ENCODE measurements at regions not wholly inside any gene's neighbourhood (a gene's known extent, or its start where the extent isn't known, plus 50 kb on each side); places are given as distances from the start of the nearest gene placed in this dataset.

- H3K4me3 Mint-ChIP-seq = no peak overlapping the region
- ATAC-seq = no peak
- H3K4me1 Mint-ChIP-seq (ENCODE audit: low read depth) = no peaks in the 10 kb centered on the region
- no peaks in the 10 kb centered on the region for H3K36me3 Mint-ChIP-seq (ENCODE audit: insufficient read depth)
- DNase-seq = no peak
- H3K27me3 Mint-ChIP-seq (ENCODE audit: low read depth) = peaks cover 42% of the 10 kb centered on the region
- no peaks in the 10 kb centered on the region for H3K9me3 Mint-ChIP-seq
These were observed 122.2 kb upstream of the C2CD4B start for GRCh38 chr15:62287066-62287857.

GRCh38 chr15:62288361-62289017 is 123.4 kb upstream of the C2CD4B start:
- H3K4me1 Mint-ChIP-seq (ENCODE audit: low read depth) = no peaks in the 10 kb centered on the region
- H3K27me3 Mint-ChIP-seq (ENCODE audit: low read depth) = peaks cover 48% of the 10 kb centered on the region
- DNase-seq (no peak), ATAC-seq (no peak)
- no peaks in the 10 kb centered on the region for H3K9me3 Mint-ChIP-seq
- no peaks in the 10 kb centered on the region for H3K36me3 Mint-ChIP-seq (ENCODE audit: insufficient read depth)
- H3K4me3 Mint-ChIP-seq = no peak overlapping the region

GRCh38 chr15:62291262-62291661 is 126.2 kb upstream of the C2CD4B start:
- H3K36me3 Mint-ChIP-seq (ENCODE audit: insufficient read depth) = no peaks in the 10 kb centered on the region
- H3K4me1 Mint-ChIP-seq (ENCODE audit: low read depth) = no peaks in the 10 kb centered on the region
- DNase-seq (no peak), ATAC-seq (no peak)
- H3K9me3 Mint-ChIP-seq = peaks cover 4% of the 10 kb centered on the region
- peaks cover 44% of the 10 kb centered on the region for H3K27me3 Mint-ChIP-seq (ENCODE audit: low read depth)
- H3K4me3 Mint-ChIP-seq = no peak overlapping the region

DNA sequence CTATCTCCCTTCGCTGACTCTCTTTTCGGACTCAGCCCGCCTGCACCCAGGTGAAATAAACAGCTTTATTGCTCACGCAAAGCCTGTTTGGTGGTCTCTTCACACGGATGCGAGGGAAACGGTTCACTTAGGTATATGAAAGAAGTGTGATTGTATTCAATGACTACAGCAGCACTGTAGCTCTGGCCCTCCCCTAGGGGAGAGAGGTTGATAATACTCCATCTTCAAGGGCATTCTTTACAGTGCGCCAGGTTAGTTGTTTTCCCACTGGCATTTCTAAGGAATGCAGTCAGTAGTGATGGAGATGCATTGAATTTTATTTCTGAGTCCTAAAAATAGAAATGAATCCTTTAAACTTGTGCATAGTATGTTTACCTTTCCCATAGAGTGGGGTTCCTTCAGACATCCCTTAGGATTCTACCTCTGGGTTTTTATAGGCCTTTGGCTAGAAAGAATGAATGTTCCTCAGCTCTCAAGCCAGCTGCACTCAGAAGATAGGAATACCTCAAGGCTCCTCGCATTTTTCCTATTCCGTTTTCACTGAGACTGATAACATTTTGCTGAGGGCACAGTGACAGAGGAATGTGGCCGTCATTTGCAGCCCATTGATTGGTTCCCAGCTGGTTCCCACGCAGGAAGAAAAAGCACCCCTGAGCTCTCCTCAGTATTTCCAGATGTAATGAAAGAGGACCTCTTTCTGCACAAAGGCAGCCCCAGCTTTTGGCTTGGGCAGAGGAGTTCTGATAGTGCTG is 131.8 kb upstream of the C2CD4B start:
- no peak for ATAC-seq
- DNase-seq = no peak
- Mint-ChIP-seq H3K4me1 (ENCODE audit: low read depth) (no peaks in the 10 kb centered on the region), H3K36me3 (ENCODE audit: insufficient read depth) (no peaks in the 10 kb centered on the region), H3K4me3 (no peak overlapping the region), H3K9me3 (peaks cover 4% of the 10 kb centered on the region), H3K27me3 (ENCODE audit: low read depth) (peaks cover 34% of the 10 kb centered on the region)

- Mint-ChIP-seq H3K27me3 (ENCODE audit: low read depth) (peaks cover 31% of the 10 kb centered on the region), H3K36me3 (ENCODE audit: insufficient read depth) (no peaks in the 10 kb centered on the region), H3K9me3 (peaks cover 4% of the 10 kb centered on the region), H3K4me1 (ENCODE audit: low read depth) (no peaks in the 10 kb centered on the region), H3K4me3 (no peak overlapping the region)
- DNase-seq (no peak), ATAC-seq (no peak)
These were observed 132.4 kb upstream of the C2CD4B start for GRCh38 chr15:62297522-62297921.

DNA sequence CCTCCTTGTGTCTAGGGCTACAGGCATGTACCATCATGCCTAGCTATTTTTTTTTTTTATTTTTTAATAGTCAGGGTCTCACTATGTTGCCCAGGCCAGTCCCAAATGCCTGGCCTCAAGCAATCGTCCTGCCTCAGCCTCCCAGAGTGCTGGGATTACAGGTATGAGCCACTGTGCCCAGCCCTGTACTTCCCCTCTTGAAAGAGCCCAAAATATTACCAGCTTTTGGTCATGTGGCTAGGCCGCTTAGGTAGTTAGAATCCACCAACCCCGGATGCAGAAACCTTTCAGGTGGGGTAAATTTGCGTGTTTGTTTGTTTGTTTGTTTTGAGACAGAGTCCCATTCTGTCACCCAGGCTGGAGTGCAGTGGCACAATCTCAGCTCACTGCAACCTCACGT is 132.8 kb upstream of the C2CD4B start:
- Mint-ChIP-seq H3K36me3 (ENCODE audit: insufficient read depth) (no peaks in the 10 kb centered on the region), H3K4me3 (no peak overlapping the region), H3K27me3 (ENCODE audit: low read depth) (peaks cover 26% of the 10 kb centered on the region), H3K9me3 (peaks cover 4% of the 10 kb centered on the region), H3K4me1 (ENCODE audit: low read depth) (no peaks in the 10 kb centered on the region)
- ATAC-seq (no peak), DNase-seq (no peak)

DNA sequence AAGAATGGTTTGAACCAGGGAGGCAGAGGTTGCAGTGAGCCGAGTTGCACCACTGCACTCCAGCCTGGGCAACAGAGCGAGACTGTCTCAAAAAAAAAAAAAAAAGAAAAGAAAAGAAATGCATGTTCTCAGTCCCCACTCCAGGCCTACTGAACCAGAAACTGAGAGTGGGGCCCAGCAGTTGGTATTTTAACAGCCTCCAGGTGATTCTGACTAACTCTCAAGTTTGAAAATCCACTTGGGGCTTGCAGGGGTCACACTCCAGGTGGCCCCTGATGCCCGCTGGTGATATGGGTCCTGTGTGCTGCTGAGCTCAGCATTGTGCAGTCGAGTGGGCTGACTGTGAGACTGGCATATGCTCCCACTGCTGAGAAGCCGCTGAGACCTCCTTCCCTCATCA is 133.7 kb upstream of the C2CD4B start:
- Mint-ChIP-seq H3K4me3 (no peak overlapping the region), H3K4me1 (ENCODE audit: low read depth) (no peaks in the 10 kb centered on the region), H3K27me3 (ENCODE audit: low read depth) (peaks cover 18% of the 10 kb centered on the region), H3K36me3 (ENCODE audit: insufficient read depth) (no peaks in the 10 kb centered on the region), H3K9me3 (peaks cover 4% of the 10 kb centered on the region)
- DNase-seq (no peak), ATAC-seq (no peak)

DNA sequence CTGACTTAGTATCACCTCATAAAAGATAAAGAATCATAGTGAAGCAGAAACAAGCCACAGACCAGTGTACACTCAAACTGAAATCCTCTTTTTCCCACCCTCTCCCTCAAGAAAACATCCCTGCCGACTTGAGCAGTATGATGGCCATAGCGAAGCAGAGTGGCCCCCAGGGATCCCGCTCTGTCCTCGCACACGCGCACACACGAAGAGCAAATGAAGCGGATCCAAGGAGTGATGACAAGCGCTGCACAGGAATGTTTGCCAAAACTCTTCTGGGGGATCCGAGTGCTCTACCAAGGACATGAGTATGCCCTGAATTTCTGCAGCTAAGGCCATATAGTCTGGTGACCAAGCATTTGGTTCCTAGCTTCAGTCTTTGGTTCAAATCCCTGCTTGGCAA is 134.5 kb upstream of the C2CD4B start:
- H3K36me3 Mint-ChIP-seq (ENCODE audit: insufficient read depth) = no peaks in the 10 kb centered on the region
- peaks cover 21% of the 10 kb centered on the region for H3K27me3 Mint-ChIP-seq (ENCODE audit: low read depth)

DNA sequence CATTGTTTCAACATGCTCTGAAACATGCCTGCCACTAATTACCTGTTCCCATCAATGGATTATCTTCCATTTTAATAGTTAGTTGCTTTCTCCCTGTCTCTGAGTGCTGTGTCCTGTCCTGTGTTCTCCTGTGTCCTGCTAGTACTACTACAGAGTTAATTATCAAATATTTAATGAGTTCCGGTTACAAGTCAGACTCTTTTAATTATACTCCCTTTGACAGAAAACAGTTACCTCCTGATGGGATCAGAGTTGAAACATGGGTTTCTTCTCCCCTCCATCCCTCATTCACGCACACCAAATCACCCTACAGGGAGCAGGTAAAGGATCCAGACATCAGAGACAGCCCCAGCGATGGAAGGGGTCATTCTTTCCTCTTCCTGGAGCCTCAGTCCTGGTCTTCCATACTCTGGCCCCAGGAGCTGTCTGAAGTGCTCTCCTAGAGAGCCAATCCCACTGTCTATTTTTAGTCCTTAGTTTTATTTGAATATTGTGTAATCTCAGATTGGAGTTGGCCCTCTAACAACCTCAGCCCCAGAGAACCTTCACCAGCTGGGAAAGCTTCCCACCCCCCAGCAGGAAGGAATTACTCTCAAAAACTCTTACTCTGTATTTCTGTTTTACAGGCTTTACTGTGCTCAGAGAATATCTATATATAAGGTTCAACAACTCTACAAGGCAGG is 137.0 kb upstream of the C2CD4B start:
- Mint-ChIP-seq H3K9me3 (no peaks in the 10 kb centered on the region), H3K4me1 (ENCODE audit: low read depth) (peaks cover 4% of the 10 kb centered on the region), H3K27me3 (ENCODE audit: low read depth) (peaks cover 25% of the 10 kb centered on the region), H3K4me3 (no peak overlapping the region), H3K36me3 (ENCODE audit: insufficient read depth) (no peaks in the 10 kb centered on the region)
- no peak for ATAC-seq
- DNase-seq = no peak

More for the DNA sequence above, 134.5 kb upstream of the C2CD4B start:
- Mint-ChIP-seq H3K4me1 (ENCODE audit: low read depth) (no peaks in the 10 kb centered on the region), H3K9me3 (peaks cover 2% of the 10 kb centered on the region), H3K4me3 (no peak overlapping the region)
- ATAC-seq (no peak), DNase-seq (no peak)

DNA sequence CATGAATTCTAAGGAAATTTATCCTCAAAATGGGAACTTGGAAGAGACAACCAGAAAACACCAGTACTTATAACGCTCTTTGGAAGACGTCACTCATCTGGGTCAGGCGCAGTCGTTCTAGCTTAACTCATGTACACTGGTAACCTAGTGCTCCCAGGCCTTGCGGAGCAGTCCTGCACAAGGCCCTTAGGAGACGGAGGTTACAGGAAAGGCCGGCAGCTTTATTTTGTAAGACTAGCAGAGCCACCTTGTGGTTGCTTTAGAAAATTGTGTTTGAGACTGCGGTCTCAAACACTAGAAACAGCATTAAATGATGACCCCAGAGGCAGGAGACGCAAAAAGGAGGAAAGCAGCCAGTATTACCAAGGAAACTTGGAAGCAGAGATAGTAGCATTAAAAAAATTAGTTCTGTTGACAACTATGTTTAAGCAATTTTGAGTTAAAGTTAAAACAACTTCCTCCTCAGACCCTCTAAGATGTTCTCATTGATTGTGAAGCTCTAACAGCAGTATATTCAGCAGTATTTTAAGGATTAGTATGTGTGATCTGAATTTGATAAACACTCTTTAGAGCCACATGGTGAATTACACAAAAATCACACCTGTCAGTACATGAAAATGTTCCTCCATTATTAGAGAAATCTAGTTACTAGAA is 141.9 kb upstream of the C2CD4B start:
- ATAC-seq (no peak), DNase-seq (no peak)
- H3K4me1 Mint-ChIP-seq (ENCODE audit: low read depth) = peaks cover 4% of the 10 kb centered on the region
- no peak overlapping the region for H3K4me3 Mint-ChIP-seq
- H3K9me3 Mint-ChIP-seq = peaks cover 2% of the 10 kb centered on the region
- no peaks in the 10 kb centered on the region for H3K36me3 Mint-ChIP-seq (ENCODE audit: insufficient read depth)
- peaks cover 34% of the 10 kb centered on the region for H3K27me3 Mint-ChIP-seq (ENCODE audit: low read depth)

DNA sequence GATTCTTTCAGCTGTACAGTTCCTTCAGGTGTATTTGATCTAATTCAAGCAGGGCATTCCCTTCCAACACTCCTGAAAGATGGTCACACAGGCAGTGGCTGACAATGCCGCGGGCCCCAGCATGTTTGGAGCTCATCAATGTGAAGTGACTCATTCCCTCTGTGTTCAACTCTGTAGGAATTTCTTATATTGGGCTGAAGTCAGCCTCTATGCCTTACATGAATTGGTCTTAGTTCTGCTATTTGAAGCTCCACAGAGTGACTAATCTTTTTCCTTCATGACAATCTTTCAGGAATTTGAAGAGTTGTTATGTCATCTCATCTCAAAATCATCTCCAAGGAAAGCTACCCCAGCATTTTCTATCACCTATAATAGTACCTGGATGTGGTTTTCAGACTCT is 142.5 kb upstream of the C2CD4B start:
- Mint-ChIP-seq H3K27me3 (ENCODE audit: low read depth) (peaks cover 39% of the 10 kb centered on the region), H3K36me3 (ENCODE audit: insufficient read depth) (no peaks in the 10 kb centered on the region), H3K4me1 (ENCODE audit: low read depth) (peaks cover 4% of the 10 kb centered on the region), H3K9me3 (peaks cover 4% of the 10 kb centered on the region), H3K4me3 (no peak overlapping the region)
- DNase-seq (no peak), ATAC-seq (no peak)

GRCh38 chr15:62316413-62317060 is 151.5 kb upstream of the C2CD4B start:
- no peaks in the 10 kb centered on the region for H3K36me3 Mint-ChIP-seq (ENCODE audit: insufficient read depth)
- H3K9me3 Mint-ChIP-seq = peaks cover 4% of the 10 kb centered on the region
- DNase-seq = no peak
- H3K27me3 Mint-ChIP-seq (ENCODE audit: low read depth) = peaks cover 19% of the 10 kb centered on the region
- H3K4me3 Mint-ChIP-seq = no peak overlapping the region
- H3K4me1 Mint-ChIP-seq (ENCODE audit: low read depth) = no peaks in the 10 kb centered on the region
- no peak for ATAC-seq

GRCh38 chr15:62320259-62320658 is 155.2 kb upstream of the C2CD4B start:
- H3K36me3 Mint-ChIP-seq (ENCODE audit: insufficient read depth) = no peaks in the 10 kb centered on the region
- no peaks in the 10 kb centered on the region for H3K9me3 Mint-ChIP-seq
- H3K27me3 Mint-ChIP-seq (ENCODE audit: low read depth) = peaks cover 7% of the 10 kb centered on the region
- no peaks in the 10 kb centered on the region for H3K4me1 Mint-ChIP-seq (ENCODE audit: low read depth)
- H3K4me3 Mint-ChIP-seq = no peak overlapping the region
- ATAC-seq (no peak), DNase-seq (no peak)

All from activated T-cell treated with anti-CD3 and anti-CD28 coated beads, Interleukin-2, amount 50 U/mL, for 4 hours (primary cell).